ENCODE measurements at regions not wholly inside any gene's neighbourhood (a gene's known extent, or its start where the extent isn't known, plus 50 kb on each side); places are given as distances from the start of the nearest gene placed in this dataset.

DNA sequence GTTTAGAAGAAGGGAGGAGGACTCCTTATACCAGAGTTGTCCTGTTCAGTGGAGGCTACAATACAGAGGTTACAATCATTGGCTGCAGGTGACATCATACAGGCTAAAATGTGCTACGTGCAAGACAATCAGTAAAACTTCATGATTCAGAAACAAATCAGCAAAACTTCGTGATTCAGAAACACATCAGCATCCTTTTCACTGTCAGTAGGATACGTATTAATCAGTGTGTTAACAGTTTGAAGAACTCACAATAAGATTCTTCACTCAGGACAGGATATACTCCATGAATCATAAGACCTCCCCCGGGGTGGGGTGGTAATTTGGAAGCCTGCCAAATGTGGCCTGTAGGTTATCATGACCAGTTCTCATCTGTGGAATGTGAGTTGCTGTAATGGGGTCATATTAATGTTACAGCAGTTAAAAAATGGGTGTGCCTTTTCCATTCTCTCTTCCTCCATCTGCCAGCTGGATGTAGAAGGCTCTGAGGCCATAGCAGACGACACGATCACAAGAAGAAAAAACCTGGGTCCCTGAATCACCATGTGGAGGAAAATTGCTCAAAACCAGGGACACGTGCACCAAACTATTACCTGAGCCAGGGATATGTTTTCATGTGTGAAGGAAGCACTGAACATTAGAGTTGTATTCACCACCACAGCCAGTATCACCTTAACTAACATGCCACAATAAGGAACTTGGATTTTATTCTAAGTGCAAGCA is 134.8 kb upstream of the CREB1 start:
- no peaks in the 10 kb centered on the region for H3K27me3 ChIP-seq (ENCODE audit: control insufficient read depth, insufficient read depth, low read length)
- H3K4me3 ChIP-seq (ENCODE audit: low read depth, low read length) = no peak overlapping the region
- DNase-seq (ENCODE audit: low read depth) = peak; percentile 97
- H3K36me3 ChIP-seq (ENCODE audit: control insufficient read depth, insufficient read depth, low read length) = no peaks in the 10 kb centered on the region
- TF ChIP-seq, protein P1, sequence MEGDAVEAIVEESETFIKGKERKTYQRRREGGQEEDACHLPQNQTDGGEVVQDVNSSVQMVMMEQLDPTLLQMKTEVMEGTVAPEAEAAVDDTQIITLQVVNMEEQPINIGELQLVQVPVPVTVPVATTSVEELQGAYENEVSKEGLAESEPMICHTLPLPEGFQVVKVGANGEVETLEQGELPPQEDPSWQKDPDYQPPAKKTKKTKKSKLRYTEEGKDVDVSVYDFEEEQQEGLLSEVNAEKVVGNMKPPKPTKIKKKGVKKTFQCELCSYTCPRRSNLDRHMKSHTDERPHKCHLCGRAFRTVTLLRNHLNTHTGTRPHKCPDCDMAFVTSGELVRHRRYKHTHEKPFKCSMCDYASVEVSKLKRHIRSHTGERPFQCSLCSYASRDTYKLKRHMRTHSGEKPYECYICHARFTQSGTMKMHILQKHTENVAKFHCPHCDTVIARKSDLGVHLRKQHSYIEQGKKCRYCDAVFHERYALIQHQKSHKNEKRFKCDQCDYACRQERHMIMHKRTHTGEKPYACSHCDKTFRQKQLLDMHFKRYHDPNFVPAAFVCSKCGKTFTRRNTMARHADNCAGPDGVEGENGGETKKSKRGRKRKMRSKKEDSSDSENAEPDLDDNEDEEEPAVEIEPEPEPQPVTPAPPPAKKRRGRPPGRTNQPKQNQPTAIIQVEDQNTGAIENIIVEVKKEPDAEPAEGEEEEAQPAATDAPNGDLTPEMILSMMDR (IDR thresholded peaks at IDR 0.05; ENCODE audit: insufficient read depth, low read length, poor library complexity, severe bottlenecking) = no peak

DNA sequence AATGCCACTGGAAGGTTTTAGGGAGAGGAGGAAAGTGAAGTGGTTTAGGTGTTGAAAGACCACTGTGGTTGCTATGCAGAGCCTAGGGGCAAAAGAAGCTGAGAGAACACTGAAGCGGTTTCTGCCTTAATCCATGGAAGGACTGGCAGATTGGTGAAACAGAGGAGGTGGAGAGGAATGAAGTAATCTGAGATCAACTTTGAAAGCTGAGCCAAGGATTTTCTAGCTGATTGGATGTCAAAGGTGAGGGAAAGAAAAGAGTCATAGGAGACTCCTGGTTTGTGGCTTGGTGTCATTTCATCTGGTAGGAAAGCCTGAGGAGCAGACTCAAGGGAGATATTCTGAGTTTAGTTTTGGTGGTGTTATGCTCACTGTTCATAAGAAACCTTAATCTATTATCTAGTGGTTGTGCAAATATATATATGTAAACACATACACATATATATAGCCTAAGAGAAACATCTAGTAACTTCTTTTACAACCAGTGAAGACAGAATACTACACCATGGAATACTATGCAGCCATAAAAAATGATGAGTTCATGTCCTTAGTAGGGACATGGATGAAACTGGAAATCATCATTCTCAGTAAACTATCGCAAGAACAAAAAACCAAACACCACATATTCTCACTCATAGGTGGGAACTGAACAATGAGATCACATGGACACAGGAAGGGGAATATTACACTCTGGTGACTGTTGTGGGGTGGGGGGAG is 134.1 kb upstream of the CREB1 start:
- H3K27me3 ChIP-seq (ENCODE audit: control insufficient read depth, insufficient read depth, low read length) = no peaks in the 10 kb centered on the region
- TF ChIP-seq, protein P1 (IDR thresholded peaks at IDR 0.05; ENCODE audit: insufficient read depth, low read length, poor library complexity, severe bottlenecking) = no peak
- no peak overlapping the region for H3K4me3 ChIP-seq (ENCODE audit: low read depth, low read length)
- DNase-seq (ENCODE audit: low read depth) = no peak
- H3K36me3 ChIP-seq (ENCODE audit: control insufficient read depth, insufficient read depth, low read length) = no peaks in the 10 kb centered on the region

DNA sequence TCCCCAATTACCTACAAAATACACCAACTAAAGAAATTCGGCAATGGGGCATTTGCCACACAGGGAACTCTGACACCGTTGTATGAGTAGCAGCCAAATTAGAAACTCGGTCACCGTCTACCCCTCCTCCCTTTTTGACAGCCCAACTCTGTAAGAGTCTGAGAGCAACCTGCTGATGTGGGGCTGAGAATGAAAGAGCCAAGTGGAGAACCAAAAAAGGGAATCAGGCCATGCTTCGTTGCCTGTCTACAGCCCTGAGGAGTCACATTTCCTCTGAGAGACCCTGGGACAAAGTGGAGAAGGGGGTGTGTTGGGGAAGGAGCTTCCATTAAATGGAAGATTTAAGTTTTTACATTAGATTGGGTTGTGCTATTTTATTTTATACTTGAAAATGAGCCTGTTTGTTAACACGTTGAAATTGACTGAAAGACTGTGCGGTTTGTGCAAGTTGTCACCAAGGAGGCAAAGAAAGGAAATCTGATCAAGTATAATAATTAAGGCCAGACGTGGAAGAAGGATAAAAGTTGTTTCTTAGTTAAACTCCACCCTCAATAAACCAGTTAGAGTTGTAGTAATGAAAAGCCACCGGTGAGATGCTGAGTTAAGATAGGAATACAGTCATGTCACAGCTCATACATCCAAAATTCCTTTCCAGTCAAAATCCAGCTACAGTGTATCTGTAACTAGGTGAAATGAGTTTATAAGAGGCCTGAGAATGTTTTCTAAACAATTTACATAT is 131.7 kb upstream of the CREB1 start:
- Histone ChIP-seq H3K4me3 (ENCODE audit: low read depth, low read length) (no peak overlapping the region), H3K27me3 (ENCODE audit: control insufficient read depth, insufficient read depth, low read length) (no peaks in the 10 kb centered on the region), H3K36me3 (ENCODE audit: control insufficient read depth, insufficient read depth, low read length) (no peaks in the 10 kb centered on the region)
- no peak for DNase-seq (ENCODE audit: low read depth)
- TF ChIP-seq, protein P1 (IDR thresholded peaks at IDR 0.05; ENCODE audit: insufficient read depth, low read length, poor library complexity, severe bottlenecking) = no peak

DNA sequence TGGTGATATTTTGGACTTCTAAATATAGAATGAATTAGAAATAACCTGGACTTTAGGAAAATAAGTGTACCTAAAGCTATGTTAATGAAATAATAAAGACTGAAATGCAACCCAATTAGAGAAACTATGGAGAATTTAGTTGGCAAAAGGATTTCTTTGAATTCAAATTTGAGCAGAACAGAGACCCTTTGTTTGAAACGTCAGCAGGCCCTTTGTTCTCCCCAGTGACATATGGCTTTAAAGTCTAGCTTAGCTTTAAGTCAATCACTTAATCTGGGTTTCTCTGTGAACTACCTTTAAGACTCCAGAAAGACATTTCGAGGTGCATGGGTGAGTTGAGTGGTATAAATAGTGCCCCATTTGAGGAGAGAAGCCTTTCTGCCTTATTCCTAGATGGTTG is 130.5 kb upstream of the CREB1 start:
- no peak overlapping the region for H3K4me3 ChIP-seq (ENCODE audit: low read depth, low read length)
- H3K27me3 ChIP-seq (ENCODE audit: control insufficient read depth, insufficient read depth, low read length) = no peaks in the 10 kb centered on the region
- TF ChIP-seq, protein P1 (IDR thresholded peaks at IDR 0.05; ENCODE audit: insufficient read depth, low read length, poor library complexity, severe bottlenecking) = no peak

DNA sequence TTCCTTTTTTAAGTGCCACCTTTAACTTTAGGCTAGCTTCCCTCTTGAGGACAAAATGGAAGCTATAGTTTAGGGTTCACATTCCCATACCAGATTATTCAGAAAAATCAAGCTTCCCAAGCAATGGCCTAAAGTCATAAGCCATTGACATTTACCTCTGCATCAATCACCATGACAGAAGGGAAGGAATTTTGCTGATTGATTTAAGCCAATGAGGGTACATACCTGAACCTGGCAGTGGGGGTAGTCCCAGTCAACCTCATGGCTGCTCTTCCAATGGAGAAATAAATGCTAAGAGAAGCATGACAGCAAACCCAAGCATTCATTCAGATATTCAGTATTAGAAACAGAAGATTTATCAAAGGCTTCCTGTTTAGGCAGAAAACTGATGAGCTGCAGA is 128.4 kb upstream of the CREB1 start:
- no peaks in the 10 kb centered on the region for H3K36me3 ChIP-seq (ENCODE audit: control insufficient read depth, insufficient read depth, low read length)
- no peaks in the 10 kb centered on the region for H3K27me3 ChIP-seq (ENCODE audit: control insufficient read depth, insufficient read depth, low read length)
- TF ChIP-seq, protein P1 (IDR thresholded peaks at IDR 0.05; ENCODE audit: insufficient read depth, low read length, poor library complexity, severe bottlenecking) = no peak
- no peak overlapping the region for H3K4me3 ChIP-seq (ENCODE audit: low read depth, low read length)
- DNase-seq (ENCODE audit: low read depth) = no peak

More for the DNA sequence above, 130.5 kb upstream of the CREB1 start:
- DNase-seq (ENCODE audit: low read depth) = no peak
- no peaks in the 10 kb centered on the region for H3K36me3 ChIP-seq (ENCODE audit: control insufficient read depth, insufficient read depth, low read length)

Data from kidney epithelial cell (primary cell).